Thyroid gland (tissue), 4 donors: ENCODE measurements at regions not wholly inside any gene's neighbourhood (a gene's known extent, or its start where the extent isn't known, plus 50 kb on each side); places are given as distances from the start of the nearest gene placed in this dataset.

Experiments
- POLR2A ChIP-seq, 2 donors: fragments of 450-650 bp; IDR thresholded peaks; one replicate each; pipeline ENCODE4 v1.6.1; 2017; ENCODE audit warnings: antibody characterized with exemption in 2 of 2, mild to moderate bottlenecking in 2 of 2, moderate library complexity in 1 of 2
- TF ChIP-seq, protein P1 (sequence below), 6 experiments: fragments of 200-600 bp in 3 of 6; fragments of 450-650 bp in 3 of 6; sonication (generic) in 3 of 6; IDR thresholded peaks; one replicate each; pipeline ENCODE4 v1.5.1; 2016 to 2019; ENCODE audit warnings: antibody characterized with exemption in 6 of 6, mild to moderate bottlenecking in 2 of 6, inconsistent platforms in 1 of 6, moderate library complexity in 1 of 6

DNA sequence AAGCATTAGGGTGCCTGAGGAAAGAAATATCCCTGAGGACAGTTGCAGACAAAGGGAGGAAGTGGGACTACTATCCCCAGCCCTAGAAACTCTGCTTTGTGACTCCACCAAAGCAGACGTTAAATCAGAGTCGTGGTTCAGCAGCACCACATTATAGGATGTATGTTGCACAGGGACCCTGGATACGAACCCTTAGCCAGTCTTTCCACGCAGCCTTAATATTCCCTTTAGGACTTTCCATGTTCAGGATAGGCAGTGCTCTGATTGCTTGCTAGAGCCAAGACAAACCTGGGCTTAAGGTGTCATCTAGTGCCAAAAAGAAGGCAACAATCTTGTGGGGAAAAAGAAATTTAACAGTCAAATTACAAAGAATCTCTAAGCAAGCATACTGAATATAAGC is 62.6 kb downstream of the MAD2L1 start:
- TF ChIP-seq, protein P1, sequence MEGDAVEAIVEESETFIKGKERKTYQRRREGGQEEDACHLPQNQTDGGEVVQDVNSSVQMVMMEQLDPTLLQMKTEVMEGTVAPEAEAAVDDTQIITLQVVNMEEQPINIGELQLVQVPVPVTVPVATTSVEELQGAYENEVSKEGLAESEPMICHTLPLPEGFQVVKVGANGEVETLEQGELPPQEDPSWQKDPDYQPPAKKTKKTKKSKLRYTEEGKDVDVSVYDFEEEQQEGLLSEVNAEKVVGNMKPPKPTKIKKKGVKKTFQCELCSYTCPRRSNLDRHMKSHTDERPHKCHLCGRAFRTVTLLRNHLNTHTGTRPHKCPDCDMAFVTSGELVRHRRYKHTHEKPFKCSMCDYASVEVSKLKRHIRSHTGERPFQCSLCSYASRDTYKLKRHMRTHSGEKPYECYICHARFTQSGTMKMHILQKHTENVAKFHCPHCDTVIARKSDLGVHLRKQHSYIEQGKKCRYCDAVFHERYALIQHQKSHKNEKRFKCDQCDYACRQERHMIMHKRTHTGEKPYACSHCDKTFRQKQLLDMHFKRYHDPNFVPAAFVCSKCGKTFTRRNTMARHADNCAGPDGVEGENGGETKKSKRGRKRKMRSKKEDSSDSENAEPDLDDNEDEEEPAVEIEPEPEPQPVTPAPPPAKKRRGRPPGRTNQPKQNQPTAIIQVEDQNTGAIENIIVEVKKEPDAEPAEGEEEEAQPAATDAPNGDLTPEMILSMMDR (IDR thresholded peaks at IDR 0.05): no peak
- TF ChIP-seq POLR2A (IDR thresholded peaks at IDR 0.05): no peak
